ENCODE measurements at regions not wholly inside any gene's neighbourhood (a gene's known extent, or its start where the extent isn't known, plus 50 kb on each side); places are given as distances from the start of the nearest gene placed in this dataset.

DNA sequence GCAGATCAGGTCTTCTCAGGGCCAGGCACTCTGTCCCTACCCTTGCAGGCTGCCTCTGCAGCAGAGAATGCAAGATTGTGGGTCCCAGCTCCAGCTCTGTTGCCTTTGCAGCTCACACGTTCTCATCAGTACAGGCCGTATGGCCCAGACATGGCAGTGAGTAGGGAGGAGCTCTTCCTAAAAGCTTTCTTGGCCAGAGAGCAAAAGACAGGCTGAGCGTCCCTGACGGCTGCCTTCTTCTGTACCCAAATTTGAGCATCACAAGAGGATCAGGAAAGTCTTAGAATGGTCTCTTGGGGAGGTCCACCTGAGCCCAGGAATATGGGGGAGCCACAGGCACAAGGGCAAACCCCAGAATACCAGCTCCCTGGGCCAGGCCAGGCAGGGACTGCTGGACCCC lies 266.3 kb upstream of the ZMIZ1 start:
- H3K9me3 Mint-ChIP-seq, result no peaks in the 10 kb centered on the region
- no peak overlapping the region for H3K27ac Mint-ChIP-seq
- no peak for DNase-seq
- H3K27me3 Mint-ChIP-seq (ENCODE audit: low read depth in 3 of 3), result peaks cover 3 to 5% (median 4%) of the 10 kb centered on the region in 3 donors
- H3K4me1 Mint-ChIP-seq, result no peaks in the 10 kb centered on the region
- no peak overlapping the region for H3K4me3 Mint-ChIP-seq
- H3K36me3 Mint-ChIP-seq, result no peaks in the 10 kb centered on the region

DNA sequence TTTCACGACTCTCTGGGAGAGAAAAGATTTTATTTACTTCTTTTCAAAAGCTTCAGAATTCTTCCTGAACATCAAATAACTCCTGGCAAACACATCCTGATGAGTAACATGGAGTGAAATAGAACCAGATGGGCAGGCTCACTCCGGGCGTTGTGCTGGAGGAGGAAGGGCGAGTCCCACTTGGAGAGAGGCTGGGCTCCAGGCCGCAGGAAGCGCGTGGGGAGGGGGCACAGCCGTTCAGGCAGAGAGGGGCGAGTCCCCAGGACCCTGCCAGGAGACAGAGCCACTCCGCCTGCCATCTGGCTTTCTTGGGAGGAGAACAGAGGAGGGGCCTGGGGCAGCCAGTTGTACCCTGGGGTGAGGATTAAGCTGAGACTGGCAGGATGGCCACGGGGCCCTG lies 265.9 kb upstream of the ZMIZ1 start:
- Mint-ChIP-seq H3K27me3 (ENCODE audit: low read depth in 3 of 3) (peaks cover 3 to 5% (median 4%) of the 10 kb centered on the region in 3 donors), H3K36me3 (no peaks in the 10 kb centered on the region), H3K4me1 (no peaks in the 10 kb centered on the region), H3K27ac (no peak overlapping the region), H3K4me3 (no peak overlapping the region), H3K9me3 (no peaks in the 10 kb centered on the region)
- DNase-seq, result no peak

- Mint-ChIP-seq H3K9me3 (no peaks in the 10 kb centered on the region), H3K27me3 (ENCODE audit: low read depth in 3 of 3) (peaks cover 3 to 5% (median 4%) of the 10 kb centered on the region in 3 donors), H3K36me3 (no peaks in the 10 kb centered on the region), H3K4me1 (no peaks in the 10 kb centered on the region), H3K27ac (no peak overlapping the region), H3K4me3 (no peak overlapping the region)
- no peak for DNase-seq
Measured at GRCh38 chr10:78803710-78804109, 265.1 kb upstream of the ZMIZ1 start.

DNA sequence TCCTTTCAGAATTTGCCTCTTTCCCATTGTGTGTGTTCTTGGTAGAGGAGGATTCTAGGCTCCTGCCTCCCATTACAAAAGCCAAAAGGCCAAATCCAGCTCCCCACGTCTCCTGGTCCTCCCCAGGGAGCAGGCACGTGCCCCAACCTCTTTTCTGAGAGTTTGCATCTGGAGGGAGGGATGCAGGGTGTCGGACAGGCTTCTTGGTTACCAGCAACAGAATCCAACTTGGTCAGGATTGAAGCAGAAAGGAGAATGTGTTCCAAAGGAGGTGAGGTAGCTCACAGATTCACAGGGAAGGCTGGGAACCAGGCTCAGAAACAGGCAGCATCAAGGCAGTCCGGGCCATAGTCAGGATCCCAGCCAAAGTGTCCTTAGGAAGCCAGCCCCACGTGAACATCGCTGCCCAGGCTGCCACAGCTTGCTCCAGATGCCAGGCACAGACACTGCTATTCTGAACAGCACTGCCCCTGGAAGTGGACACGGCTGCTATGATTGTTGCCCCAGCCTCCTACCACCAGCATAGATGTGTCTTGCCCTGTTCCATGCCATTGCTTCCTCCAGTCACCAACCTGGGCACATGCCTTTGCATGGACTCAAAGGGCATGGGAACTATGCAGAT lies 264.2 kb upstream of the ZMIZ1 start:
- H3K27ac Mint-ChIP-seq, result peak overlapping the region in 1 of 6 donors; percentile 28
- no peaks in the 10 kb centered on the region for H3K4me1 Mint-ChIP-seq
- H3K36me3 Mint-ChIP-seq, result no peaks in the 10 kb centered on the region
- no peaks in the 10 kb centered on the region for H3K9me3 Mint-ChIP-seq
- H3K4me3 Mint-ChIP-seq, result no peak overlapping the region
- peaks cover 3 to 5% (median 4%) of the 10 kb centered on the region in 3 donors for H3K27me3 Mint-ChIP-seq (ENCODE audit: low read depth in 3 of 3)
- no peak for DNase-seq

- no peak for DNase-seq
- Mint-ChIP-seq H3K4me1 (no peaks in the 10 kb centered on the region), H3K27me3 (ENCODE audit: low read depth in 3 of 3) (peaks cover 3 to 5% (median 3%) of the 10 kb centered on the region in 3 donors), H3K9me3 (no peaks in the 10 kb centered on the region), H3K4me3 (no peak overlapping the region), H3K36me3 (no peaks in the 10 kb centered on the region), H3K27ac (no peak overlapping the region)
Measured at GRCh38 chr10:78805176-78805575, 263.6 kb upstream of the ZMIZ1 start.

- no peak overlapping the region for H3K4me3 Mint-ChIP-seq
- H3K9me3 Mint-ChIP-seq, result no peaks in the 10 kb centered on the region
- no peaks in the 10 kb centered on the region for H3K36me3 Mint-ChIP-seq
- H3K4me1 Mint-ChIP-seq, result no peaks in the 10 kb centered on the region
- H3K27me3 Mint-ChIP-seq (ENCODE audit: low read depth in 3 of 3), result peaks cover 0 to 3% (median 0%) of the 10 kb centered on the region in 3 donors
- DNase-seq, result no peak
- H3K27ac Mint-ChIP-seq, result no peak overlapping the region
Measured at GRCh38 chr10:78806681-78807221, 262.0 kb upstream of the ZMIZ1 start.

DNA sequence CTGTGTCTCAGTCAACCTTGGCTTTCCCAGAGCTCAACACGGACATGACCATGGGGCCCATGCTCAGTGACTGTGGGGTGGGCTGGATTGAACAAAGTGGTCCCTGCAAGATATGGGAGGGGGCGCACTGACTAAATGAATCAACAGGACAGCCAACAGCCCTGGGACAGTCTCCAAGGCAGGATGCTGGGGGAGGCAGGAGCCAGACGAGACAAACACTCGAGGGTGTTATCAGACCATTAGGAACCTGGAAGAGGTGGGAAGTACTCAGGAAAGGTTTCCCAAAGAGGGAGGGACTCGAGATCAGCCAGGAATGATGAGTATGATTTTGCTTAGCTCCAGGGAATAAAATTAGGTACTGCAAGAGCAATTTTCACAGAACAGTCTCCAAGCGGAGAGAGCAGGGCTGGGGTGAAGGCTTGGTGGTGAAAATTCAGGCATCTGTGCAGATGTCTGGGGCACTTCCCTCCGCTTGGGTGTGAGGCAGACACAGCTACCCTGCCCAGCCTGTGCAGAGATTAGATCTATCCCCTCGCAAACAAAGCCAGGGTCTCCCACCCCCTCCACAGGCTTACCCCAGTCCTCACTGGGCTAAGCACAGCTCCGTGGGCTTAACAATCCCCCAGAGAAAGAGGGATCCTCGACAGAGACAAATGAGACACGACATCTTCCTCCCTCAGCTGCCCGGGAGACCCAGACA lies 261.1 kb upstream of the ZMIZ1 start:
- Mint-ChIP-seq H3K36me3 (no peaks in the 10 kb centered on the region), H3K4me3 (no peak overlapping the region), H3K27me3 (ENCODE audit: low read depth in 3 of 3) (peaks cover 0 to 3% (median 0%) of the 10 kb centered on the region in 3 donors), H3K9me3 (no peaks in the 10 kb centered on the region), H3K27ac (no peak overlapping the region), H3K4me1 (no peaks in the 10 kb centered on the region)
- no peak for DNase-seq

- Mint-ChIP-seq H3K27me3 (ENCODE audit: low read depth in 3 of 3) (peaks cover 0 to 3% (median 2%) of the 10 kb centered on the region in 3 donors), H3K36me3 (no peaks in the 10 kb centered on the region), H3K4me3 (no peak overlapping the region), H3K9me3 (no peaks in the 10 kb centered on the region), H3K4me1 (no peaks in the 10 kb centered on the region), H3K27ac (no peak overlapping the region)
- DNase-seq, result no peak
Measured at GRCh38 chr10:78808286-78808685, 260.5 kb upstream of the ZMIZ1 start.

GRCh38 chr10:78808736-78809367 lies 259.9 kb upstream of the ZMIZ1 start:
- H3K27ac Mint-ChIP-seq, result no peak overlapping the region
- no peak for DNase-seq
- no peaks in the 10 kb centered on the region for H3K36me3 Mint-ChIP-seq
- no peaks in the 10 kb centered on the region for H3K9me3 Mint-ChIP-seq
- H3K27me3 Mint-ChIP-seq (ENCODE audit: low read depth in 3 of 3), result peaks cover 0 to 7% (median 3%) of the 10 kb centered on the region in 3 donors
- H3K4me3 Mint-ChIP-seq, result no peak overlapping the region
- H3K4me1 Mint-ChIP-seq, result no peaks in the 10 kb centered on the region

DNA sequence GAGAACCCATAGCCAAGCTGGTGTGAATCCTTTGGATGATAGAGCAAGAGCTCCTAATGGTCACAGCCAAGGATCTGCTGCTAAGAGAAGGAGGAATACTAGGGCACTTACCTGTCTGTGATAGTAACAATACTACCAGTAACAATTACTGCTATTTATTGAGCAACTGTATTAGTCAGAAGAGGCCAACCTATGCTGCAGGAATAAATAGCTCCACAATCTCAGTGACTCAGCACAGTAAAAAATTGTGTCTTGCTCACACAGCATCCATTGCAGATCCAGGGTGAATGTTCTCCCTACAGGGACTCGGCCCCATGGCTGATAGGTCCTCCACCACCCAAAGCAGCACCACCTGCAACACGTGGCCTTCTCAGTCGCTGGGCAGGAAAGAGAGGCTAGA lies 257.6 kb upstream of the ZMIZ1 start:
- no peaks in the 10 kb centered on the region for H3K4me1 Mint-ChIP-seq
- no peaks in the 10 kb centered on the region for H3K36me3 Mint-ChIP-seq
- no peak overlapping the region for H3K4me3 Mint-ChIP-seq
- no peak for DNase-seq
- H3K9me3 Mint-ChIP-seq, result no peaks in the 10 kb centered on the region
- no peak overlapping the region for H3K27ac Mint-ChIP-seq
- peaks cover 0 to 9% (median 3%) of the 10 kb centered on the region in 3 donors for H3K27me3 Mint-ChIP-seq (ENCODE audit: low read depth in 3 of 3)

- H3K36me3 Mint-ChIP-seq, result no peaks in the 10 kb centered on the region
- no peak for DNase-seq
Measured at GRCh38 chr10:78812571-78813318, 256.0 kb upstream of the ZMIZ1 start.

GRCh38 chr10:78813526-78813925 lies 255.2 kb upstream of the ZMIZ1 start:
- Mint-ChIP-seq H3K4me1 (no peaks in the 10 kb centered on the region), H3K9me3 (no peaks in the 10 kb centered on the region), H3K27me3 (ENCODE audit: low read depth in 3 of 3) (peaks cover 0 to 9% (median 3%) of the 10 kb centered on the region in 3 donors), H3K4me3 (no peak overlapping the region), H3K27ac (no peak overlapping the region), H3K36me3 (no peaks in the 10 kb centered on the region)
- no peak for DNase-seq

More at GRCh38 chr10:78812571-78813318, 256.0 kb upstream of the ZMIZ1 start:
- Mint-ChIP-seq H3K4me3 (no peak overlapping the region), H3K4me1 (no peaks in the 10 kb centered on the region), H3K9me3 (no peaks in the 10 kb centered on the region), H3K27ac (no peak overlapping the region), H3K27me3 (ENCODE audit: low read depth in 3 of 3) (peaks cover 0 to 9% (median 3%) of the 10 kb centered on the region in 3 donors)

DNA sequence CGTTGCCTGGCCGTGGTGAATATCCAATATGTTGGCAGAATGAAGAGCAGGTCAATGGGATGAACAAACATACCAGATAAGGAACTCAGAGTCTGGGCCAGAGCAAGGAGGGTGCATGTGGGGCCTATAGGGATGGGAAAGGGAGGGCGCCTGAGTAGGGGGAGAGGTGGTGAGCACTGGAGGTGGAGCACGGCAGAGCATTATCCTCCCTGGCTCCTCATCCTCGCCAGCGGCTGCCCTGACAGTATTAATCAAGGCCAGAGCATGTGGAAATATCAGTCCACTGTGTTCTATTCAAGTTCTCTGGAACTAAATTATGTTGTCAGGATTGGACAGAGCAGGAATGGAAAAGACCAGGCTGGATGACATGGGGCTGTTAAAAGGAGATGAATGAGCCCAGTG lies 254.8 kb upstream of the ZMIZ1 start:
- H3K4me1 Mint-ChIP-seq, result no peaks in the 10 kb centered on the region
- DNase-seq, result no peak
- no peaks in the 10 kb centered on the region for H3K9me3 Mint-ChIP-seq
- H3K27me3 Mint-ChIP-seq (ENCODE audit: low read depth in 3 of 3), result peaks cover 0 to 9% (median 3%) of the 10 kb centered on the region in 3 donors
- H3K36me3 Mint-ChIP-seq, result no peaks in the 10 kb centered on the region
- no peak overlapping the region for H3K4me3 Mint-ChIP-seq
- no peak overlapping the region for H3K27ac Mint-ChIP-seq

- no peaks in the 10 kb centered on the region for H3K9me3 Mint-ChIP-seq
Measured at GRCh38 chr10:78814407-78814806, 254.4 kb upstream of the ZMIZ1 start.

More at GRCh38 chr10:78814407-78814806, 254.4 kb upstream of the ZMIZ1 start:
- Mint-ChIP-seq H3K27me3 (ENCODE audit: low read depth in 3 of 3) (peaks cover 0 to 9% (median 3%) of the 10 kb centered on the region in 3 donors), H3K36me3 (no peaks in the 10 kb centered on the region), H3K27ac (no peak overlapping the region), H3K4me1 (no peaks in the 10 kb centered on the region), H3K4me3 (no peak overlapping the region)
- DNase-seq, result no peak
